ENCODE measurements at regions not wholly inside any gene's neighbourhood (a gene's known extent, or its start where the extent isn't known, plus 50 kb on each side); places are given as distances from the start of the nearest gene placed in this dataset.

DNA sequence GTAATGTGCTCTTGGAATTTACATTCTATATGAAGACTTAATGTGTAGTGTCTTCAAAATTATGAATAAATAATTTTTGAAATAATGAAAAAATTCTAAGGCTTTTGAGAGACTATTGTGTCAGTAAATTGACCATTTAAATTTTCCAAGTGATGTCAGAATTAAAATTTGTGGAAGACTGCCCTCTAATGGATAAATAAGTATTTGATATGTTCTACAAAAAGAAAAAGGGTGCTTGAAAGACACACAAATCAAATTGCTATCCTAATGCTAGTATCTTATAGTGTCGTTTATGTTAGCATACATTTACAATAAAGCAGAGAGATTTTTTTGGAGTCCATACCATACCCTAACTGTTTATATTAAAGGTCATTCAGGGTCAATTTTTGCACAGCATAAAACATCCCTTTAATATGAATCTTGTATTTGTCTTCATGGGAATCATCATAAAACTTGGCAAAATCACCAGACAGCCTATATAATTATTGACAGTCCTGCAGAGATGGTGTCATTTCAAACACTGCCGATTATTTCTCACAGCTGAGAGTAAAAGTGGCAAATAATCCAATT lies 120.8 kb upstream of the SLC27A6 start:
- no peak for TF ChIP-seq IRF3 (IDR thresholded peaks at IDR 0.05; ENCODE audit: low read depth, low read length)
- TF ChIP-seq REST (IDR thresholded peaks at IDR 0.05; ENCODE audit: low read depth, low read length), result no peak
- TF ChIP-seq, protein P1, sequence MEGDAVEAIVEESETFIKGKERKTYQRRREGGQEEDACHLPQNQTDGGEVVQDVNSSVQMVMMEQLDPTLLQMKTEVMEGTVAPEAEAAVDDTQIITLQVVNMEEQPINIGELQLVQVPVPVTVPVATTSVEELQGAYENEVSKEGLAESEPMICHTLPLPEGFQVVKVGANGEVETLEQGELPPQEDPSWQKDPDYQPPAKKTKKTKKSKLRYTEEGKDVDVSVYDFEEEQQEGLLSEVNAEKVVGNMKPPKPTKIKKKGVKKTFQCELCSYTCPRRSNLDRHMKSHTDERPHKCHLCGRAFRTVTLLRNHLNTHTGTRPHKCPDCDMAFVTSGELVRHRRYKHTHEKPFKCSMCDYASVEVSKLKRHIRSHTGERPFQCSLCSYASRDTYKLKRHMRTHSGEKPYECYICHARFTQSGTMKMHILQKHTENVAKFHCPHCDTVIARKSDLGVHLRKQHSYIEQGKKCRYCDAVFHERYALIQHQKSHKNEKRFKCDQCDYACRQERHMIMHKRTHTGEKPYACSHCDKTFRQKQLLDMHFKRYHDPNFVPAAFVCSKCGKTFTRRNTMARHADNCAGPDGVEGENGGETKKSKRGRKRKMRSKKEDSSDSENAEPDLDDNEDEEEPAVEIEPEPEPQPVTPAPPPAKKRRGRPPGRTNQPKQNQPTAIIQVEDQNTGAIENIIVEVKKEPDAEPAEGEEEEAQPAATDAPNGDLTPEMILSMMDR (IDR thresholded peaks at IDR 0.05), result peak; percentile 60
- TF ChIP-seq NFIC (IDR thresholded peaks at IDR 0.05; ENCODE audit: borderline replicate concordance), result no peak
- TF ChIP-seq SIN3A (IDR thresholded peaks at IDR 0.05; ENCODE audit: borderline replicate concordance, low read depth, low read length), result no peak
- no peak for TF ChIP-seq CHD2 (IDR thresholded peaks at IDR 0.05; ENCODE audit: low read length, partially characterized antibody)
- TF ChIP-seq SMC3 (IDR thresholded peaks at IDR 0.05; ENCODE audit: low read depth, low read length), result no peak
- no peak for TF ChIP-seq GABPA (IDR thresholded peaks at IDR 0.05; ENCODE audit: low read depth)
